HEK293 (cell line): ENCODE measurements at regions not wholly inside any gene's neighbourhood (a gene's known extent, or its start where the extent isn't known, plus 50 kb on each side); places are given as distances from the start of the nearest gene placed in this dataset.

Source experiments
- MYNN ChIP-seq: fragments of 450-650 bp; formaldehyde crosslinking; IDR thresholded peaks from 2 replicates; pipeline ENCODE4 v1.5.1; 2016; ENCODE audit warnings: missing biosample characterization, missing genetic modification characterization, borderline replicate concordance
- MZF1 ChIP-seq: fragments of 450-650 bp; formaldehyde crosslinking; IDR thresholded peaks from 2 replicates; pipeline ENCODE4 v1.5.1; 2017; ENCODE audit warnings: missing biosample characterization, missing genetic modification characterization, borderline replicate concordance
- PRDM1 ChIP-seq: fragments of 450-650 bp; formaldehyde crosslinking; IDR thresholded peaks from 2 replicates; pipeline ENCODE4; 2016; ENCODE audit warnings: missing biosample characterization, missing genetic modification characterization
- PRDM10 ChIP-seq: fragments of 450-650 bp; formaldehyde crosslinking; IDR thresholded peaks from 2 replicates; pipeline ENCODE4 v1.5.1; 2016; ENCODE audit warnings: missing biosample characterization, missing genetic modification characterization
- TCF7L2 ChIP-seq: IDR thresholded peaks from 2 replicates; pipeline ENCODE4 v1.6.1; 2011; ENCODE audit warnings: low read depth, mild to moderate bottlenecking, inconsistent platforms, low read length, moderate library complexity, borderline replicate concordance
- YY1 ChIP-seq: fragments of 450-650 bp; formaldehyde crosslinking; IDR thresholded peaks from 2 replicates; pipeline ENCODE4 v1.5.1; 2018; ENCODE audit warnings: missing biosample characterization, missing genetic modification characterization
- ZNF121 ChIP-seq: fragments of 450-650 bp; formaldehyde crosslinking; IDR thresholded peaks from 2 replicates; pipeline ENCODE4 v1.5.1; 2016; ENCODE audit warnings: missing biosample characterization, missing genetic modification characterization
- ZNF146 ChIP-seq: fragments of 450-650 bp; formaldehyde crosslinking; IDR thresholded peaks from 2 replicates; pipeline ENCODE4 v1.5.1; 2016; ENCODE audit warnings: missing biosample characterization, missing genetic modification characterization
- ZNF24 ChIP-seq: fragments of 450-650 bp; formaldehyde crosslinking; IDR thresholded peaks from 2 replicates; pipeline ENCODE4 v1.5.1; 2016; ENCODE audit warnings: missing biosample characterization, missing genetic modification characterization
- ZNF302 ChIP-seq: fragments of 450-650 bp; formaldehyde crosslinking; IDR thresholded peaks from 2 replicates; pipeline ENCODE4 v1.5.1; 2016; ENCODE audit warnings: missing biosample characterization, missing genetic modification characterization, low read depth
- ZNF555 ChIP-seq: fragments of 450-650 bp; formaldehyde crosslinking; conservative IDR thresholded peaks from 2 replicates; pipeline ENCODE4 v1.5.1; 2017; ENCODE audit warnings: missing biosample characterization, mild to moderate bottlenecking, missing genetic modification characterization, inconsistent platforms
- TF ChIP-seq, protein P1 (sequence below): fragments of 450-650 bp; formaldehyde crosslinking; IDR thresholded peaks from 2 replicates; pipeline ENCODE4 v1.5.1; 2016; ENCODE audit warnings: missing biosample characterization, missing genetic modification characterization
- TF ChIP-seq, protein P2 (sequence below): fragments of 450-650 bp; formaldehyde crosslinking; IDR thresholded peaks from 2 replicates; pipeline ENCODE4 v1.5.1; 2016; ENCODE audit warnings: missing biosample characterization, missing genetic modification characterization, borderline replicate concordance

GRCh38 chr5:174624733-174625522 is 99.5 kb upstream of the MSX2 start:
- no peak for TF ChIP-seq MYNN
- no peak for TF ChIP-seq ZNF302
- TF ChIP-seq, protein P1, sequence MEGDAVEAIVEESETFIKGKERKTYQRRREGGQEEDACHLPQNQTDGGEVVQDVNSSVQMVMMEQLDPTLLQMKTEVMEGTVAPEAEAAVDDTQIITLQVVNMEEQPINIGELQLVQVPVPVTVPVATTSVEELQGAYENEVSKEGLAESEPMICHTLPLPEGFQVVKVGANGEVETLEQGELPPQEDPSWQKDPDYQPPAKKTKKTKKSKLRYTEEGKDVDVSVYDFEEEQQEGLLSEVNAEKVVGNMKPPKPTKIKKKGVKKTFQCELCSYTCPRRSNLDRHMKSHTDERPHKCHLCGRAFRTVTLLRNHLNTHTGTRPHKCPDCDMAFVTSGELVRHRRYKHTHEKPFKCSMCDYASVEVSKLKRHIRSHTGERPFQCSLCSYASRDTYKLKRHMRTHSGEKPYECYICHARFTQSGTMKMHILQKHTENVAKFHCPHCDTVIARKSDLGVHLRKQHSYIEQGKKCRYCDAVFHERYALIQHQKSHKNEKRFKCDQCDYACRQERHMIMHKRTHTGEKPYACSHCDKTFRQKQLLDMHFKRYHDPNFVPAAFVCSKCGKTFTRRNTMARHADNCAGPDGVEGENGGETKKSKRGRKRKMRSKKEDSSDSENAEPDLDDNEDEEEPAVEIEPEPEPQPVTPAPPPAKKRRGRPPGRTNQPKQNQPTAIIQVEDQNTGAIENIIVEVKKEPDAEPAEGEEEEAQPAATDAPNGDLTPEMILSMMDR (tag by site-specific recombination) = no peak
- TF ChIP-seq ZNF24 (tag by site-specific recombination) = no peak
- TF ChIP-seq PRDM10 (tag by site-specific recombination) = peak; percentile 38; the same call in 1 of the 2 replicates
- no peak for TF ChIP-seq ZNF121 (tag by site-specific recombination)
- TF ChIP-seq MZF1 (tag by site-specific recombination) = no peak
- no peak for TF ChIP-seq YY1 (tag by site-specific recombination)
- TF ChIP-seq TCF7L2 = no peak
- TF ChIP-seq, protein P2, sequence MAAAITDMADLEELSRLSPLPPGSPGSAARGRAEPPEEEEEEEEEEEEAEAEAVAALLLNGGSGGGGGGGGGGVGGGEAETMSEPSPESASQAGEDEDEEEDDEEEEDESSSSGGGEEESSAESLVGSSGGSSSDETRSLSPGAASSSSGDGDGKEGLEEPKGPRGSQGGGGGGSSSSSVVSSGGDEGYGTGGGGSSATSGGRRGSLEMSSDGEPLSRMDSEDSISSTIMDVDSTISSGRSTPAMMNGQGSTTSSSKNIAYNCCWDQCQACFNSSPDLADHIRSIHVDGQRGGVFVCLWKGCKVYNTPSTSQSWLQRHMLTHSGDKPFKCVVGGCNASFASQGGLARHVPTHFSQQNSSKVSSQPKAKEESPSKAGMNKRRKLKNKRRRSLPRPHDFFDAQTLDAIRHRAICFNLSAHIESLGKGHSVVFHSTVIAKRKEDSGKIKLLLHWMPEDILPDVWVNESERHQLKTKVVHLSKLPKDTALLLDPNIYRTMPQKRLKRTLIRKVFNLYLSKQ (tag by site-specific recombination) = no peak
- TF ChIP-seq ZNF146 = no peak
- TF ChIP-seq ZNF555 (tag by site-specific recombination) = no peak
- TF ChIP-seq PRDM1 = no peak
